ENCODE measurements at regions not wholly inside any gene's neighbourhood (a gene's known extent, or its start where the extent isn't known, plus 50 kb on each side); places are given as distances from the start of the nearest gene placed in this dataset.

- no peak overlapping the region for H3K27ac ChIP-seq
- ATAC-seq (peak in 1 of 2 donors; percentile 21), DNase-seq (no peak)
- no peaks in the 10 kb centered on the region for H3K36me3 ChIP-seq
- no peak overlapping the region for H3K4me3 ChIP-seq
- intact Hi-C loops (cut with DNase I), result no loop called here
- H3K4me1 ChIP-seq, result no peaks in the 10 kb centered on the region
- H3K9me3 ChIP-seq, result no peaks in the 10 kb centered on the region
- TF ChIP-seq CTCF (IDR thresholded peaks at IDR 0.05), result no peak
- H3K27me3 ChIP-seq (ENCODE audit: low read depth), result no peaks in the 10 kb centered on the region
These were observed 429.4 kb upstream of the PROK2 start for GRCh38 chr3:72214066-72214951.

DNA sequence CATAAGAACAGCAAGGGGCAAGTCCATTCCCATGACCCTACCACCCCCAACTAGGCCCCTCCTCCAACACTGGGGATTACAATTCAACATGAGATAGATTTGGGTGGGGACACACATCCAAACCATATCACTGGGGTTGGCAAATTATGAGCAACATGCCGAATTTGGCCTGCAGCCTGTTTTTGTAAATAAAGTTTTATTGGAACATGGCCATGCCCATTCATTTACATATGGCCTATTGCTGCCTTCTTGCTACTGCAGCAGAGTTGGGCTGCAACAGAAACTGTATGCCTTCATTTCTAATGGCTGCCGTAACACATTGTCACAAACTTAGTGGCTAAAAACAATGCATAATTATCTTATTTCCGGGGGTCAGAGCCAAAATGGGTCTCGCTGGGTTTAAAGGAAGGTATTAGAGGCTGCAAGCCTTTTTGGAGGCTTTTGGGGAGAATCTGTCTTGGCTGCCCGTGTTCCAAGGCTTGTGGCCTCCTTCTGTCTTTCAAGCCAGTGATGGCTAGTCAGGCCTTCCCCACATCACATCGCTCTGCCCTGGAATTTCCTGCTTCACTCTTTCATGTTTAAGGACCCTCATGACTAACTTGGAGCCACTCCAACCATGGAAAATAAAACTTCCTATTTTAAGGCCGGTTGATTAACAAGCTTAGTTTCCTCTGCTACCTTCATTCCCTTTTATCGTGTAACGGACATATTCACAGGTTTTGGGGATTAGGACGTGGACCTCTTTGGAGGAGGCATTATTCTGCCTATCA is 428.5 kb upstream of the PROK2 start:
- no peaks in the 10 kb centered on the region for H3K36me3 ChIP-seq
- DNase-seq, result no peak
- intact Hi-C loops (cut with DNase I), result no loop called here
- no peak overlapping the region for H3K4me3 ChIP-seq
- H3K4me1 ChIP-seq, result no peaks in the 10 kb centered on the region
- no peak for ATAC-seq
- no peaks in the 10 kb centered on the region for H3K9me3 ChIP-seq
- TF ChIP-seq CTCF (IDR thresholded peaks at IDR 0.05), result no peak
- no peak overlapping the region for H3K27ac ChIP-seq
- no peaks in the 10 kb centered on the region for H3K27me3 ChIP-seq (ENCODE audit: low read depth)

DNA sequence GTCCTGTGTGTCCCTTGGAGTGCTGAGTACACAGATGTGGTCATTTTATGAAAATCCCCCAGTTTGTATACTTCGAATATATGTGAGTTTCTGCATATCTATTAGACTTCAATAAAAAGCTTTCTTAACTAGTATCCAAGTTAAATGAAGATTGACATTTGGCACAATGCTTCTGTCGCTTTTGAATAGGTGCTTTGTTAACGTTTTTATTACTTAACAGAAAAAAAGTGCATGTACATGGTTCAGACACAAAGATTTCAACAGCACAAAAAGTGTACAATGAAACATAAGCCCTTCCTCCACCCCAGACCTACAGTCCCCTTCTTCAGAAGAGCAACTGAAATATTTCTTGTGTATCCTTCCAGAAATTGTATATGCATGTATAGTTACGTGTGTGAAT is 427.4 kb upstream of the PROK2 start:
- H3K36me3 ChIP-seq, result no peaks in the 10 kb centered on the region
- TF ChIP-seq CTCF (IDR thresholded peaks at IDR 0.05), result no peak
- DNase-seq, result no peak
- H3K9me3 ChIP-seq, result no peaks in the 10 kb centered on the region
- H3K4me3 ChIP-seq, result no peak overlapping the region
- intact Hi-C loops (cut with DNase I), result no loop called here
- ATAC-seq, result no peak
- H3K27me3 ChIP-seq (ENCODE audit: low read depth), result no peaks in the 10 kb centered on the region
- H3K4me1 ChIP-seq, result no peaks in the 10 kb centered on the region
- H3K27ac ChIP-seq, result no peak overlapping the region

DNA sequence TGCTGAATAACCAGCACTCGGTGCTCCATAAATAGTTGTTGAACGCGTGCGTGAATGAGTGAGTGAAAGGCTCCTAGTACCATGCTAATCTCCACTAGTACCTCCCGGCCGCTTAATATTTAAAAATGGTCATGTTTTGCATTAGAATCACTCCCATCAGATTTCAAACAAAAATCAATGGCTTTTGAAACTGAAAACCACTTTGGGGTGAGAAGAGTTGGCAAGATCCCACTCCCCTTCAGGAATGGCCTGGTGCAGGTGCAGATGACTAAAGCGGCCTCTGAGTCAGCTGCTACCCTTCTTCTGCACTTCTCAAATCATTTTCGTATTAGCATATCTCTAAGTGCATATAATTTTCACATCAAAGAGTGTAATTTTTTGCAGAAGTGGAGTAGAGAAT is 425.3 kb upstream of the PROK2 start:
- intact Hi-C loops (cut with DNase I), result no loop called here
- Histone ChIP-seq H3K9me3 (no peaks in the 10 kb centered on the region), H3K4me1 (no peaks in the 10 kb centered on the region), H3K4me3 (no peak overlapping the region), H3K27ac (no peak overlapping the region), H3K27me3 (ENCODE audit: low read depth) (no peaks in the 10 kb centered on the region), H3K36me3 (no peaks in the 10 kb centered on the region)
- ATAC-seq (no peak), DNase-seq (no peak)
- TF ChIP-seq CTCF (IDR thresholded peaks at IDR 0.05), result no peak

DNA sequence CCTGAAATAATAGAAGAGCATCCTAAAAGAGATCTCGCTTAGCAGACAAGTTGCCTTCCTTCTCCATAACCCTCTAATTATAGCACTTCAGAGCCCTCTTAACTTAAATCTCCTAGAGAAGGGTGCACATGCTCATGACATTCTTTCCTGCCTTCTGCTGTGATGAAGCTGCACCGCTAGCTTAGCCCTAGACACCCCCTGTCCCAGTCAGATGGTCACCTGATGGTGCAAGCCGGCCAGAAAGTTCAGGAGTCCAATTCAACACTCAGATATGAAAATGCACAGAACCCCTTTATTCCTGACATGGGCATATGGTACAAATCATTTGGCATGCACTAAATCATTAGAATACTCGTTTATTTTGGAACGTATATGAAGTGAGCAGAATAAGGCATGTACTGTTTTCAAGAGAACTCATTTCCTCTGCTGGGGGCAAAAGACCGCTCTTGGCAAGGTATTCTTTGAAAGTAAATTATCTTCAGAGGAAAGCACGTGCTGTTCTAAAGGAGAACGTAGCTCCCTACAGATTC is 420.4 kb upstream of the PROK2 start:
- Histone ChIP-seq H3K27me3 (ENCODE audit: low read depth) (no peaks in the 10 kb centered on the region), H3K9me3 (peaks cover 4% of the 10 kb centered on the region), H3K4me3 (no peak overlapping the region), H3K4me1 (no peaks in the 10 kb centered on the region), H3K36me3 (no peaks in the 10 kb centered on the region), H3K27ac (no peak overlapping the region)
- DNase-seq (no peak), ATAC-seq (no peak)
- TF ChIP-seq CTCF (IDR thresholded peaks at IDR 0.05), result no peak
- intact Hi-C loops (cut with DNase I), result no loop called here
